ENCODE measurements at regions not wholly inside any gene's neighbourhood (a gene's known extent, or its start where the extent isn't known, plus 50 kb on each side); places are given as distances from the start of the nearest gene placed in this dataset.

GRCh38 chr13:109509154-109509900, 277.1 kb downstream of the IRS2 start:
- TF ChIP-seq CTCF (conservative IDR thresholded peaks at IDR 0.05) (no peak), ZFX (IDR thresholded peaks at IDR 0.05) (no peak)
